GM21447 (cell line): ENCODE measurements at regions not wholly inside any gene's neighbourhood (a gene's known extent, or its start where the extent isn't known, plus 50 kb on each side); places are given as distances from the start of the nearest gene placed in this dataset.
"Not testable (repeated sequence)": the region's sequence is repeated elsewhere in the genome, so short reads cannot be mapped to it uniquely, and the experiment has no call there.

ENCODE experiments used
- ATAC-seq: cut with Tn5 transposase; IDR thresholded peaks from one replicate; pipeline ENCODE4 v1.9.1; 2021; ENCODE audit not compliant: unreplicated experiment

DNA sequence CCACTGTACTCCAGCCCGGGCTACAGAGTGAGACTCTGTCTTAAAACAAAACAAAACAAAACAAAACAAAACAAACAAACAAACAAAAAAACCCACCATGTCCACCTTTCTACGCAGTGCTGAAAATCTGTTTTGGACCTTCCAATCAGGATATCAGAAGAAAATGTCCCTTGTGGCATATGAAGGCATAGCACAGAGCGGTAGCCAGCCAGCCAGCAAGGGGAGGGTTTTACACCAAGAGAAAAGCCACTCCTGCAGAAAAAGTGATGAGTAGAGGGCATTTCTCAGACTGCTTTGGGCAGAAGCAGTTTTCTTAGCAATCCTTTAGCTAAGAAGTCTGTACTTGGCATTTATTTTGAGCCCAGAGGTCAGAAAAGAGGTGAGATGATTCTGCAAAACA lies 612.2 kb downstream of the TYW1 start:
- ATAC-seq = no peak

DNA sequence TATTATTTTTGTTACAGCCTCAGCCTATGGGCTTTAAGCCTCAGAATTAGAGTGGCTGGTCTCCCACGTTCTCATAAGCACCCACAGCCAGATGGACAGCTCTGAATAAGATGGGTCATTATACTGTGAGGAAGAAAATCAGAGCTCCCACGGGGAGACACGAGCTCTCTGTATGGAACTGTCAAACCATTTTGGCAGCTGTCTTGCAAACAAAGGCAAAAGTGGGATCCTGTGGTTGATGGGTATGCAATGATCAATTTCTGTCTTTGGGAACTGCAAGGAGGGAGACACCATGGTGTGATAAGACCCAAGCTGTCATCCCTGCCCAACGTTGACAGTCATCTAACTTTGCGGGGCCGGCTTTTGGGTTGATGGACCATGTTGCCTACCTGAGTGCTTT lies 614.3 kb downstream of the TYW1 start:
- no peak for ATAC-seq

DNA sequence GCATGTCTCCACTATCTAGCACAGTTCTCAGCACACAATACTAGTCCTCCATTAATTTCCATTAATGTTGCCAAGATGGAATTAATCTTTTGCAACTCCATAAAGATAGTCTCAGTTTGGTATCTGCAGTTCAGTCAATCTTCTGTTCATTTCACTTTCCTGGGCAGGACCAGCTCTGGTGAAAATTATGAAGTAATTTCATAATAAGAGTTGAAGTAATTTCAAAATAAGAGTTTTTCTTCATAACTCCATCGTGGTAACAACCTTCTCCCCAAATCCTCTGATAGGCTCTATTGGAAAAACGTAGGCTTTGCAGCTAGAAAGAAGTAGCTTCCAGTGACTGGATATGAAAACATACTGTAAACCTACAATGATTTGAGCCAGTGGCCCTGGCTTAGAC lies 618.2 kb downstream of the TYW1 start:
- no peak for ATAC-seq

DNA sequence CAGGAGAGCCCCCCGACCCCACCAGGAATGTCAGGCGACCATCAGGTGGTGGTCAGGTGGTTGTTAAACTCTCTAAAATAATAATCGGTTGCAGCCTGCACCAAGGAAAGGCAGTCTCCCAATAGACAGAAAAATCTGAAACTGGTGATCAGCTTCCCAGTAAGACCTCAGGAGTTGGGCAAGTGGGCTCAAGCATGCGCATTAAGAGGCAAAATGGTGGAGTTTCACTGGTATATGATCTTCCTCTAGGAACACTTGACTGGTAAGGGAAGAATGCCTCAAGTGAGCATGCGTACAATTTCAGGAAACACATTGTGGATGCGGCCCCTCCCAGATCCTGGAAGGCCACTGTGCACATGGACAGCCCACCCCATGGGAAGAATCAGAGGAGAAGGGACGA lies 619.9 kb downstream of the TYW1 start:
- ATAC-seq = no peak

DNA sequence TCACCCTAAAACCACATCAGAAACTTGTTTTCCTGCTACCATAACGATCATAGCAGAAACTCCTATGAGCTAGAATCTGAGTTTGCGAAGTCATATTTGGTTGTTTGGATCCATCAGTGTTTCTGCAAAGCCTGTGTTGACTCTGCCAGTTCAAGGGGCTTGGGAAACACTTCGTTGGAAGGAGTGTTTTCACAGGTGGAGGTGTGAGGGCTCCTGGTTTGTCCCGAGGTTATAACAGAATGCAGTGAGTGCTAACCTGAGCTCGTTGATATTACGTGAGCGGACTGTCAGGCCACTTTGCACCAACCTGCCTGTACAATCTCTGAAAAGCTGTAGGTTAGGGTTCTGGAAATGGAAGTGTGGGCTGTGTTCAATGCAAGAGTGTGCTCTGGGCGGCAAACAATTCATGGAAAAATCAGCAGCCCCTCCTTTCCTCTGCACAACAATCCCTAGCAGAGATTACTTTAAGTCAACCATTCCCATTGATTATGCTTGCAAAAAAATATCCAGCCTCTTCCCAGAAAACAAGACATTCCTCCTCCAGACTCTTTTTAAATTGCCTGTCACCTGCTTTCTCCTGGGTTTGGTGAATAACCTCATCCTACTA lies 622.0 kb downstream of the TYW1 start:
- no peak for ATAC-seq

DNA sequence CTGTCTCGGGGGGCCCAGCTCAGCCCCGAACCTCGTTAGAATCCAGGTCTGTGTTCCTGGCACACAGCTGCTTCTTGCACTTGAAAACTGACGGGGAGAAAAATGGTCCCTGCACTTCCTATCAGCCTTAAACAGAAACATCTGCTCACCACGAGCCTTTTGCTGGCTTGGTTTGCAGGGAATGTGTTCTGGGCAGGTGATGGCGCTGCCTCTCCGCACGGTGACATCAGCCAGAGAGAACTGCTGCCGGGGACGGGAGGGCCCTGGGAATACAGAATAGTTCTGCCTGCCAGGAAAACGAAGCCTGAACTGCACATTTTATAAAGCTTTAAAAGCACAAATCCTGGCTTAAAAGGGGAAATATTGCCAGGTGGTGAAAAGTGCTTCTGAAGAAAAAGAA lies 622.5 kb downstream of the TYW1 start:
- no peak for ATAC-seq

DNA sequence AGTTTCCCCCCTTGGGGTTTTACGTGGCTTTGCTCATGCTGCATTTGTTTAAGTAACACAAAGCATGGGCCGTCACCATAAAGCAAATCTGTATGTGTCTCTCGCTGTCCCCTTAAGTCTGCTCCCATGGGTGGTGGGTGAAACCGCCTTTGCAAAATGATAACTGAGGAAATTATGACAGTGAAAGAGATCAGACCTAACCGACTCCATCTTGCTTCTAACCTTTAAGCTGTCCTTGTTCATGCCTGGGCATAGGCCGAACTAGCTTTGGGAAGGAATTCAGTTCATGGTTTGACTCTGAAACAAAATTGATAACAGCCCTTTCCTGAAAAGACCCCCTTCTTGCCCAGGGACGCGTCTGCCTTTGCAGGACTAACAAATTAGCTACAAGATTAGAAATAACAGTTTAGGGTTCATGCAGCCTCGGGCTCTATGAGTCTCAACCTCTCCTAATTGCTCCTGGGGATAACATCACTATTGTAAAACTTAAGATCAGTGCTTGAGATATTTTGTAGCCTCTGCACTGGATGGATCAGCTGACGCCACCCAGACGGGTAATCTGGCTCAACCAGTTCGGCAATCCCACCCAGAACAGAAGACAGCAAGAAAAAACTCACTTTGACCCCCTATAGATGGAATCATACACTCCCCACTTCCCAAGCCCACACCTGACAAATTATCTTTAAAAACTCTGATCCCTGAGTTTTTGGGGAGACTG lies 623.7 kb downstream of the TYW1 start:
- ATAC-seq = no peak

DNA sequence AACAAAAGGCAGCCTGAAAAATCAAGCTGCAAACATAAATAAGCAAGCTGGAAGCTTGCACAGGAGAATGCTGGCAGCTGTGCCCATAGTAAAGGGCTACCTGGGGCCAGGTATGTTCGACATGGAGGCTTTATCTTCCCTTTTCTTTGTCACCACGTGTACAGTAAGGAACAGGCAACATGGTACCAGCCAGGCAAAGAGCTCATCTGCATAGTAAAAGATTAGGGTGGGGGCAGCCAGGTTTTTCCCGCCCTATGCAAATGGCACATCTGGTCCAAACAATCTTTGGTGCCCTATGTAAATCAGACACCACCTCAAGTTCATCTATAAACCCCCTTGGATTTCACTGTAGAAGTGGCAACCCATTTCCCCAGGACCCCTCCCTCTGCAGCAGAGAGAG lies 625.1 kb downstream of the TYW1 start:
- no peak for ATAC-seq

DNA sequence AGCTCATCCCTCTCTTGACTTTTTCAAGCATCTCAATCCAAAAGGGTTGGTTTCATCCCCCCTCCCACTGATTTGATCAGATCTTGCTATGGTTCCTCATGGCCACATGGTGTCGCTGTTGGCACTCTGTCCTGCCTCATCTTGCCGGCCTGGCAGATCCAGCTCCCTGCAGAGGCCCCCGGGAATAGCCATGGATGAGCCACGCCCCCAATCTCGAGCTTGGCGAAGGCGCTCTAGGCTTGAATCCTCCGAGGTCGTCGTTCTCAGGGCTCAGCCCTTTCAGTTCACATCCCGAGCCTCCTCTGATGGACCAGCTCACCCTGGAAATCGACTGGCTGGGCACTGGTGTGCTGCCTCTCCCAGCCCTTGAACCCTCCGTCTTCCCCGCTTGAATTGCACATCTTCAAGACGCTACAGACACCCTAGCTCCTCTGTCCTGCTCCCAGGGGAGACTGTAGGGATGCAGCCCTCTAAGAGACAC lies 628.7 kb downstream of the TYW1 start:
- ATAC-seq = no peak

DNA sequence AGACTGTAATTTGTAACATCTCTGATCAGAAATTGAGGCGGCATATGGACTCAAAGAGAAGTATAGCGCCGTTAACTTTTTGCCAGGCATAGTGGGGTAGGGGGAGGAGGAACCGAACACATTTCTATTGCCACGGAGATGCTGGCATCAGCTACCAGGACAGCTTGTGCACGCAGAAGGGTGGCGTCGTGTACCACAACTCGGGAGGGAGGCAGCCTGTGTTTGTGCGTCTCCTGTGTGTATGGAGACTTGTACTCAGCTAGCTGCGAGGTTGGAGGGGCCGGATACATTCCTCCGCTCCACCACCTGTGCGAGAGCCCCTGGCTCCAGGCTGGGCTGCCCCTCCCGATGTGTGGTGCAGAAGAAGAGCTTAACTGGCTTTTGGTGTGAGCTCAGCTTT lies 634.8 kb downstream of the TYW1 start:
- ATAC-seq = no peak

DNA sequence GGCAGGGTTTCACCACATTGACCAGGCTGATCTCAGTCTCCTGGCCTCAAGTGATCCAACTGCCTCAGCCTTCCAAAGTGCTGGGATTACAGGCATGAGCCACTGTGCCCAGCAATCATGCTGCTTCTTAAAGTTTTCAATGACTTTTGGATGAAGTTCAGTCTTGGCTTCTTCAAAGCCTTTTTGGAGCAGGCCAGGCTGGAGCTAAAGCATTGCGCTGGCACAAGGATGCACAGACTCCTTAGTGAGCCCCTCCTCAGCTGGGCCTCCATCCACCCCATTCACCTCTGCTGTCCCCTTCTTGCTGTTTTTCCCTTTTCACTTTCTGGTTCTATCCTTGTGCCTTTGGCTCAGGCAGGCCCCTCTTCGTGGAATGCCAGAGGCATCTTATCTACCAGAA lies 638.6 kb downstream of the TYW1 start:
- ATAC-seq = no peak

DNA sequence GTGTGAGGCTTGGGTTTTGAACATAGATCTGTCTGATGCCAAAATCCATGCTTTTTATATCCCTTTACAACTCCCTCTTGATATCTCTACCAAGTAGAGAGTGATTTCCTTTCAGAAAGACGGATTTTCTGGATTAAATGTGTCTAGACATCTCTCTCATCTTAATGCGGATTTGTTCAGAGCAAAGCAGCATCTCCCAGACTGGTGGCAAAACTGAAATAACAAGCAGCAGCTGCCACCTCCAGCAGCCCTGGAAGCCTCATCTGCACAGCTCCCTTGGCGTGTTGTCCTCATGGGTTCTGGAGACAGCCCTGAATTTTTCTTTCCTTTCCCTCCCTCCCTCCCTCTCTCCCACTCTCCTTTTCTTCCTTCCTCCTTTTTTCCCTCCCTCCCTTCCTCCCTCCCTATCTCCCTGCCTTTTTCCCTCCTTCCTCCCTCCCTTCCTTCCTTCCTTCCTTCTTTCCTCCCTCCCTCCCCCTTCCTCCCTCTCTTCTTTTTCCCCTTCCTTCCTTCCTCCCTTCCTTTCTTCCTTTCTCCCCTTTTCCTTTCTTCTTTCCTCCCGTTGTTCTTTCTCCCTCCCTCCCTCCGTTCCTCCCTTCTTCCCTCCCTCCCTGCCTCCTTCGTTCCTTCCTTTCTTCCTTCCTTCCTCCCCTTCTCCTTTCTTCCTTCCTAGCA lies 639.9 kb downstream of the TYW1 start:
- ATAC-seq = no peak

DNA sequence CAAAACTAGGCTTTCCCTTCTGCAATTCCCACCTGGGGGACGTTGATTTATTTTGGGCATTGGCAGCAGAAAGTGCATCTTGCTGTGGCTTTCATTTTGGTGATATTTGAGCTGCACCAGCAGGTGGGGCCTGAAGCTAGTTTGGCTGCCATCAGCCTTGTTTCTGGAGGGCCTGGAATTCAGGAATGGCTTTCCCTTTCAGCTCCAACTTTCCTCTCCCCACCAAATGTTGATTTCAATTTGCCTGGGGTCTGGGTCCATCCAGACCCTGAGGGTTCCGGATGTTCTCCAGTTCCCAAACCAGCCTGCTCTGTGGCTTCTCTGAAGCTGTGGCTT lies 640.4 kb downstream of the TYW1 start:
- ATAC-seq = no peak

DNA sequence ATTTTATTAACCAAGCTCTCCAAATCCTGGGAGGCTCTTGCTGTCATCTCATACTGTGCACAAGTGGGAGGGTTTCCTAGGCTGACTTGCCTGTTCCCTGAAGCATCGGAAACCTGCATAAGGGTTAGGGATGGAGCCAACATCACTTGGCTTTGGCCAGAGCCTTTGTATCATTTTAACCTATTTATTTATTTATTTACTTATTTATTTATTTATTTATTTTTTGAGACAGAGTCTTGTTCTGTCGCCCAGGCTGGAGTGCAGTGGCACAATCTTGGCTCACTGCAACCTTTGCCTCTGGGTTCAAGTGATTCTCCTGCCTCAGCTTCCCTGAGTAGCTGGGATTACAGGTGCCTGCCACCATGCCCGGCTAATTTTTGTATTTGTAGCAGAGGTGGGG lies 645.9 kb downstream of the TYW1 start:
- ATAC-seq = not testable (repeated sequence)

DNA sequence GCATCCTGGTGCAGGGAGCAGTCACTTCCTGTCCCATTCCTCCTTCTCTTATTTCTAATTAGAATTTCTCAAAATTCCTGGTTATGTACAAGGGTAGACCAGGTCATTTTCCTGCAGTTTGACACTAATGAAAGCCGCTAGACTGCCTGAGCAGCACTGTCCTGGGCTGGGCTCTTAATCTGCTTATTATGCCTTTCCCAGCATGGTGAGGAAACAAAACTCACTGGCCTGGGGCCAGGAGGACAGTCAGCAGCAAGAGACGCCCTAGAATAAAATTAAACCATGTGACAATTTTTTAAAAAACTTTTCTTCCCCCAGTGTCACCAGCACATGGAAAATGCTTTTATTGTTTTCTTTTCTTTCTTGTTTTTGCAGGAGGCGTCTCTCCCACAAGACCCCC lies 647.5 kb downstream of the TYW1 start:
- ATAC-seq = no peak

DNA sequence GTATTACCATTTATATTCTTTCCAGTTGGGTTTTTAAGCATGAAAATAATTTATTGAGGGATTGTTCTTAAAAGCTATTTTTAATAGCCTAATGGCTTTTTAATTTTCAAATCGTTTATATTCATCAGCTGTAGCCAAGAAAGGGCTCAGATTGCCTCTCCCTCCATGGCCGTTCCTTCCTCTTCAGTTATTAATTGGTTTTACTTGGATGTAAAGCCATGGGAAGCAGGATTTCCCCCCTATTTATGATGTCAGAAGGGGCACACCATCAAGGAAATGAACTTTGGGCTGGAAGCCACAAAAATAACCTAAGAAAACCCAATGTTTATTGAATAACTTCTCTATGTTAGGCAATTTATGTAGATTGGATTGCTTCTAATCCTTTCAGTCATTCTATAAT lies 656.3 kb downstream of the TYW1 start:
- ATAC-seq = no peak

DNA sequence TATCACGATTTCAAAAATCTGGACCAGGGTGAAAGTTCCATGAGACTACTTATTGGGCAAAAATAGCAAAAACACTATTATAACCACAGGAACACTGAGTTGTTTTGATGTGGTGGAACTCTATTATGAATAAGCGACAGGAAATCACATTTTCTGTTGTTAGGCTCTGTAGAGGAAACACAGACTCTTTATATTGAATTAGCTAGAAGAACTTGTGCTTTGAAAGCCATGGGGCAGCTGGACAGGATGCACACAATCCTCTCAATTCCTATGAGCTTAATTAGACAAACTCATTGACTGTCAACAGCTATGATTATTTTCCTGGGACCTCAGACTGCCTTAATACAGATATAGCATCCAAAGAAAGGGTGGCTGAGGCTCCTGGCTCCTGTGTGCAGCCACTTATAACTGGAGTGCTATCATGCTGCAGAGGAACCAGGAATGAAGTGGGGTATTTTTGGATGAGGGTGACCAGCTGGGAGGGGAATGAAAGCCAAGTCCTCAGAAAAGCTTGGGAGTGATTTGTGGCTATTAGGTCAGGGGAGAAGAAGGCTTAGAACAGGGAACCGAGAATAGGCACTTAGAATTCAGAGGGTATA lies 657.3 kb downstream of the TYW1 start:
- ATAC-seq = no peak

DNA sequence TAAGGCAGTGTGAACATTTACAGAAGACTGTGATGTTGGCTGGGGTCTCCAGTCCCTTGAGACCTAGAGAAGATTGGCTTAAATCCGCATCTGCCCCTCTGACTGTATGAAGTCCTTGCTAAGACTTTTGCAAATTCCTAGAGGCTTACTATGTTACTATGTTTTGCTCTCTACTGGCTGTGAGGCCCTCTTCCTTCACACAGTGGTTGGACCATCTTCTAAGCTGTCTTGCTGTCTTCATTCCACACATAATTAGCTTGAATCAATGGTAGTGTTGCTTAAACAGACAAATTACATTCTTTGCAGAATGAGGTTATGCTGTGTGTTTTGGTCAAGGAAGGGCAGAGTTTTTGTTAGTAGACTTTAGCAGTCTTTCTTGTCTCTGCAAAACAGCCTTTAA lies 658.0 kb downstream of the TYW1 start:
- no peak for ATAC-seq

DNA sequence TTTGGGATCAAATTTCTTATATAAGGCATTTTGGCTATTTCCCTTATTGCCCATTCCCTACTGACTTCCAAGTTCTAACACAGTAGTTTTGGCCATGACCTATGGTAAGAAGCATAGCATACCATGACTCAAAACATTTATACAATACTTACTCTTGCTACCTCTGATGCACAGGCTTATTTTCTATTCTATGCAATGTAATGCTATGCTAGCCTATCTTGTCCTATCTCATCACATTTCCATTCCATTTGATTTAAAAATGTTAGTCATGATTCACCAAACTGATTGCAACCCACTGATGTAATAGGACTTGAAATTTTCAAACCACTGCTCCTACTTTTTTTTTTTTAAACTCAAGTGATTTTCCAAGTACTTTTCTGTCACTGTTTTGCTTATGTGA lies 658.5 kb downstream of the TYW1 start:
- no peak for ATAC-seq

DNA sequence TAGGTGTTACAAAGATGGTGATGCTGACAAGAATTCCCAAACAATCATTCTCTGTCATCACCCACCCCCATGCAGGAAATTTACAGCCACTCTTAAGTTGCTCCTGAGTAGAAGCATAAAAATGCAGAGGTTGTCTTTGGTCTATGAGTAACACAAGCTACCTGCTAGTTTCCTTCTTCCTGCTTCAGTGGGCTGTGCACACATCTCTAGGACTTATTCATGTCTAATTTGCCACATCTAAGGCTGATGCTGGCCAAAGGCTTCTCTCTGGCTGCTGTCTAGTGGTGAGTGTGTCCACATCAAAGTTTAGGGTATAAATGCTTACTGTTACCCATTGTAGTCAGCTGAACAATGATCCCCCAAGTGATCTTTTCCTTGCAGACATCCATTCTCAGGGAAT lies 662.5 kb downstream of the TYW1 start:
- no peak for ATAC-seq

DNA sequence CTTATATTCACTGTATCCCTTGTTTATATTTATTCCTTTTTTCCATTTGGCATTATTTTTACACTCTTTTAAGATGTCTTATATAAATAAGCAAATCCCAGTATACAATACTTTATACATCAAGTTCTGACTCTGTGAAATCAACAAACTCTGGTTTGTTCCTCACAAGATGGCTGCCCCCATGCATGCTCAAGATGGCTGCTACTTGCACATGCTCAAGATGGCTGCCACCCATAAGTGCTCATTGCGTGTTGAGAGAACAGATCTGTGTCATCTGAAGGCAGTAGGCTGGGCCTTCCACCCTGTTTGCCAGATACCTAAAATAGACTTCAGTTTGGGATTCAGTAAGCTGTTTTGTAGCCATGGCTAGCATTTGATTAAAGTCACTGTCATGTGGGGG lies 666.2 kb downstream of the TYW1 start:
- no peak for ATAC-seq

DNA sequence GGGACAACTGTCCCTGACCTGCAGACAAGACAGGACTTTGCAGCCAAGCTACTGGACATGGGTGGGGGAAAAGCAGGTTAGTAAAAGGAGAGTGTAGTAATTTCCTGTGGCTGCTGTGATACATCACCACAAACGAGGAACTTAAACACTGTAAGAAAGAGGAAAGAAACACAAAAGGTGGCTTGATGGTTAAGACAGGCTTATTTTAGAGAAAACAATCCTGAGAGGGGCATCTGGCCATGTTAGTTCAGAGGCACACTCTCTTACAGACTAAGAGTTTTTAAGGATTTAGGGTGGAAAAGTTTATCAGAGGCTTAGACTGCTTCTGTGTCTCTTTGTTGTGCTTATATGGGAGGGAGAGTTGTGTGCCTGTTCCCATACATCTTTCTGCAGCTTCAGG lies 667.0 kb downstream of the TYW1 start:
- no peak for ATAC-seq
